ENCODE measurements at regions not wholly inside any gene's neighbourhood (a gene's known extent, or its start where the extent isn't known, plus 50 kb on each side); places are given as distances from the start of the nearest gene placed in this dataset.
A peak's percentile ranks its signal among the peaks of the same experiment; 100 is the strongest.
"Not testable (repeated sequence)": the region's sequence is repeated elsewhere in the genome, so short reads cannot be mapped to it uniquely, and the experiment has no call there.

DNA sequence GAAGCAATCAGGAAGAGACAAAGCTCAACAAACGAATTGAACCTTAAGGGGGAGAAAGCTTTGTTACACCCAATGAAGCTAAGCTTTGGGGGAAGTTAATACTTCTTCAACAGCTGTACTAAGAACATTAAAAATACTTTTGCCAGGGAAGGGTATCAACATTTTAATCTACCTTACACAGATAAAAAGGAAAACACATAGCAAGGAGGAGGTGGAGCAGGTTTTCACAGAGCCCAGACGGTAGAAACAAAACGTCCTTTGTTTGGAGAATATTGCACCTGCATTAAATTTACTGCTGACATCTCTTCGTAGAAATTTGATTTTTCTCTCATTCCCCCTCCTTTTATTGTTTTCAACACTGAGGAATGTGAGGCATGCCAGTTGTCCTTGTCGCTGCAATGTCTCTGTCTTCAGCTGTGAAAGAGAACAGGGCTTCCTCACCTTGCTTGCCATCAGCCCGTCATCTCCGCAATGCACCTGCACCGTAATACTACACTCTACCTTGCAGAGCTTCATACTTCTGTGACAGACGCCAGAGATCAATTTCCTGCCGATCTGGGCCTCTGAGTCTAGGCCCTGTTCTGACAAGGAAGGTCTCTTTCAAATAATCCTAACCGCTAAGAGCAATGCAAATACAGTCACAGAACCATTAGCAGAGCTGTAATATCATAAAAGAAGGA lies 270.8 kb downstream of the SPRY2 start:
- DNase-seq: no peak

DNA sequence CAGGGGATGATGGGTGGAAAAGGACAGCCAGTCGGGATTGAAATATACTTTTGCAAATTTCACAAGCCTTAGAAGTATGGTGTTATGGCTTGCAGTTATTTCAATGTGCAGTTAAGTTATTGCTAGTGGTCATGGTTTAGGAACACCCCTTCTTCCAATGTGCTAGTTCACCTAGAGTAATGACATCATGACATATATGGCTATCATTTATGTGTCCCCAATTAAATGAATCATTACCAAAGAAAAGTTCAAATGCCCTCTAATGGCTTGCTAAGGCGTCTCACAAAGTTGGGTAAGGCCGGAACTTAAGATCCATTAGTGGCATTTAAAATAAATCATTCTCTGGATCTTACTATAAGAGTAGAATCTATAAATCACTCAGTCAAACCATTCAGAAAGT lies 271.6 kb downstream of the SPRY2 start:
- no peak for DNase-seq

DNA sequence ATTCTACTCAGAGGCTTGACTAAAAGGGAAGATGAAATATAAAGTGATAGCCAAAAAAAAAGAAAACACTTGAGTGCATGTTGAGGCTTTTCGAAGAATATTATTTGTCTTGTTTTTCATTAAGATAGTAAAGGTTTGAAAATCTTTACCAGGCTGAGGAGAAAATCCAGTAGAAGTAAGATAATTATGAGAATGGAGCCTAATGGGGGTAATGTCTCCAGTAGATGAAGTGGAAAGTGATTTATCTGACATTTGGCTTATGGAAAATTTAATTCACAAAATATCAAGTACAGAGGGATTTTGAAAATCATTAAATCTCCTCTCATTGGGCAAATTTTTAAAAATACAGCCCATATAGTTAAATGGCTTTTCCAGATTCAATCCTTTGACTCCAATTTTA lies 274.9 kb downstream of the SPRY2 start:
- DNase-seq: no peak

DNA sequence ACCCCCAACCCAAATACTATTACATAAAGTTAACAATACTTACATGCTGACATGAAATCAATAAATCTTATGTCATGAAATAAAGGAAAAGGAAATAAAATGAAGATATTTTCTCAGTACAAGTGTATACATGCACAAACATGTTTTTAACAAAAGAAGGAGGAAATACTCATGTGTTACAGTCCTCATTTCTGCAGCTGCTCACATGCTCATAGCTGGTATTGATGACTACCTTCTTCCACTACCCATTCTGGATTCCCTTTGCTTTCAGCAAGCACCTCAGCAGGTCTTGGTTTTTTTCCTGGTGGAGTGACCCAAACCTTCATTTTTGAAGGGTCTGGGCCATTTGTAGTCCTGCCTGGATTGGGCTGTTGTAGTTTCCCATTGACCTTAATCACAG lies 278.5 kb downstream of the SPRY2 start:
- DNase-seq: not testable (repeated sequence)

GRCh38 chr13:80059789-80060188 lies 281.1 kb downstream of the SPRY2 start:
- DNase-seq: no peak

- DNase-seq: no peak
Measured at GRCh38 chr13:80058626-80059025, 282.3 kb downstream of the SPRY2 start.

- DNase-seq: no peak
Measured at GRCh38 chr13:80055847-80056246, 285.1 kb downstream of the SPRY2 start.

- DNase-seq: no peak
Measured at GRCh38 chr13:80054806-80055205, 286.1 kb downstream of the SPRY2 start.

GRCh38 chr13:80052286-80052685 lies 288.6 kb downstream of the SPRY2 start:
- no peak for DNase-seq

DNA sequence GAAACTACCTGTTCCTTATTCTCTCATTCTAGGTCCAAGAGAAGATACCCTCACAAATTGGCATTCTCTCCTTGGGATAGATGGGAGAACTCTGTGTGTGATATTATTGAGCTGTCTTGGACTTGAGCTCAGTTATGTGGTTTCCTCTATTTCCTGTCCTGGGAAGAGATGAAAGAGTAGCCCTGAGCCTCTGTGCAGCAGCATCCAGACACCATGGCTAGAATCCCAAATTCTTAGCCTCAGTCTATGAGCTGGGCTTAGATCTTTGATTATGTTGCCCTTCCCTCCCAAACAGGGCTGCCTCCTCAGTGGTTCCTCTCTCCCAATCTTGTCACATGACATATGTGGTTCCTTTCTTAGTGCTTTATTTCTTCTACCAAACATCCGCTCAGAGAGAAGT lies 290.7 kb downstream of the SPRY2 start:
- no peak for DNase-seq

DNA sequence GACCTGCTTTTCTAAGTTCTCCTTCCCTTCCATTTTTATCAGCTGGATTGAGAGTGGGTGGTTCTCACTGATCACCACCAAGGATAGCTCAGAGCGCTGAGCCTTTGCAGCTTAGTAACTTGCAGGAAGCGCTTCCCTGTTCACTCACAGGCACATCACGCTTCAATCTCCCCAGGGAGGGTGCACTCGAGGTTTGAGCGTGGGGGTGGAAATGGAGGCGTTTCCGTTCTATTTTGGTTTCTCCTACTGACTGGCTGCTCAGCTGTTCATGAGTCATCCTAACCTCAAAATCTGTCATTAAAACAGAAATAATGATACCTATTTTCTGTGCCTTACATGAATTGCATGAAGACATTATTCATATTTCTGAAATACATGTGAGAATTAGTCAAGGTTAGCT lies 292.1 kb downstream of the SPRY2 start:
- peak; percentile 42 for DNase-seq

- DNase-seq: no peak
Measured at GRCh38 chr13:80048030-80048429, 292.9 kb downstream of the SPRY2 start.

- no peak for DNase-seq
Measured at GRCh38 chr13:80047406-80047805, 293.5 kb downstream of the SPRY2 start.

DNA sequence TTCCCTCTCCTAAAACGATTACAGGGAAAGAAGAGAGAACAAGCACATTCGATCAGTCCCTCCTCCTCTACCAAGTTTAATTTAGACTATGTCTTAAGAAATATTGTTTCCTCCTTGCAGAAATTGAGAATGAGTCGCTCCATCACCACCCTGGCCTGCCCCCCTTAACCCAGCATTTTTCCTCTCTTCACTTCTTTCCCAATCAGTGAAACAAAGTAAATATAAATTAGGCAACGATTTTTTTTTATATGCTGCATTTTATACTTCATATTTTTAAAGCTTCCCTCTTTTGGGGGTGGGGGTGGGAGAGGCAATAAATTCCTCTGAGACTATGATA lies 300.0 kb downstream of the SPRY2 start:
- DNase-seq: no peak

DNA sequence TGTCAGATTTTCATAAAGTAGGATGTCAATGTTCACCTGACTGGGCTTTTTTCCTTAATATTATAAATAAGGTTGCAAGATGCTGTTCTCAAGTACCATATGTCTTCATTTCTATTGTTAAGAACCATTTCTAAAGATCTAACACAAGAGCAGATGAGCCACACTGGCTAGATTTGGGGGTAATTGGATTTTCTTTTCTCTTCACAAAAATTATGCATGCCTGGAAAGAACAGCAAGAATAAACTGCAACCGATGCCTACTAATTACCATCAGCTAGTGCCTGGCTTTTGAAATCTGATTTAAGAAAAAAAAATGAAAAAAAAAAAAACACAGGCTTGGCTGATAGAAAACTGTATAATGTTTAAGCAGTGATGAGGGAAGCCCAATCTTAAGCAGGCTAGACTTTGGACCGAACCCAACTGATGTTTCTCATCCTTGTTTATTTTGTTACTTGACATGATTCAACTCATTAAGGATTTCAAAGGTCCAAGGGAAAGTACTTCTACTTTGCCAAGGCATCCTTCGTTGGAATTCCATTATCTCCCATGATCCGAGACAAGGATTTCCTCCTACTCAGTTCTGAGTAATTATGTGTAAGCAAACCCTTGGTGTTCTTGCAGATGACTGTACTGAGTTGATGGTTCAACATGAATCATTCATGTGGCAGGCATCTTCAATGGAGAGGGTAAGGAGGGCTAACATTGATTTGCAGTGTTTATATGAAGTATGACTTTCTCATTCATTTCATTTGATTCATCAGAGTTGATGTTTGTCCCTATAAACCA lies 300.5 kb downstream of the SPRY2 start:
- DNase-seq: no peak

DNA sequence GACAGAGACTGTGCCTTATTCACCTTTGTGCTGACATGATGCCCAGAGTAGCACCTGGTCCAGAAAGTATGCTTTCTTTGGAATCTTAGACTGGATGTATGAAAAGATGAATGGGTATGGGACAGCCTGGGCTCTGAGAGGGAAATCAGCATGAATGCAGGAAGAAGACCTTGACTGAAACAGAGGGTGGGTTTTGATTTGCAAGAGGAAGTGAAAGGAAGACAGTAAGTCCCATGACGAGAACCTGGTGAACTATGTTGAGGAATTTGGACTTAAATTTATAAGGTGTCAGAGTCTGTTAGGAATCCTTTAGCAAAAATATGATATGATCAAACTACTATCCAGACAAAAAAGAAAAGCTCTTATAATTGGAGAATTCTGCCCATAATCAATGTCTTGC lies 301.9 kb downstream of the SPRY2 start:
- DNase-seq: no peak

- no peak for DNase-seq
Measured at GRCh38 chr13:80038371-80038770, 302.6 kb downstream of the SPRY2 start.

- DNase-seq: no peak
Measured at GRCh38 chr13:80037505-80037888, 303.4 kb downstream of the SPRY2 start.

- DNase-seq: peak; percentile 58
Measured at GRCh38 chr13:80036845-80037504, 304.0 kb downstream of the SPRY2 start.

- DNase-seq: no peak
Measured at GRCh38 chr13:80035096-80035495, 305.8 kb downstream of the SPRY2 start.

- no peak for DNase-seq
Measured at GRCh38 chr13:80033951-80034350, 307.0 kb downstream of the SPRY2 start.

DNA sequence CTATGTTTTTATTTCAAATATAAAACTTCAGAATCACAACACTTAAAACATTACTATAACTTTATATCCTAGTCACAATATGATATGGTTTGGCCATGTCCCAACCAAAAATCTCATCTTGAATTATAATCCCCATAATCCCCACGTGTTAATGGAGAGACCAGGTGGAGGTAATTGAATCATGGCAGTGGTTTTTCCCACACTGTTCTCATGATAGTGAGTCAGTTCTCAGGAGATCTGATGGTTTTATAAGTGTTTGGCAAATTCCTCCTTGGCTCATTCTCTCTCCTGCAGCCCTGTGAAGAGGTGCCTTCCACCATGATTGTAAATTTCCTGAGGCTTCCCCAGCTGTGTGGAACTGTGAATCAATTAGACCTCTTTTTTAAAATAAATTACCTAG lies 307.6 kb downstream of the SPRY2 start:
- DNase-seq: no peak

DNA sequence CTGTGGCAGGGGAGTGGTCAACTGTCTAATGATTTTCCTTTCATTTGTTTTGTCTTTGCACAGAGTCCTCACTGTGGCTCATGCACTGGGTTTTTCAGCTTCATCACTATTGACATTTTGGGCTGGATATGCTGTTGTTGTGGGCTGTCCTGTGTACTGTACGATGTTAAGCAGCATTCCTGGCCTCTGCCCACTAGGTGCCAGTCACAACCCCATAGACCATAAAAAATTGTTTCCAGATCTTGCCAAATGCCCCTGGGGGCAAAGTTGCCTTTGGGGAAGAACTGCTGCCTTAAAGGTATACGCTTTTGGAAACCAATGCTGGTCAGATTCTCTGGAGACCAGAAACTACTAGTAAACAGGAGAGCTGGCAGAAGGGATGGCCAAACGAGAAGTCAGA lies 310.4 kb downstream of the SPRY2 start:
- DNase-seq: no peak

DNA sequence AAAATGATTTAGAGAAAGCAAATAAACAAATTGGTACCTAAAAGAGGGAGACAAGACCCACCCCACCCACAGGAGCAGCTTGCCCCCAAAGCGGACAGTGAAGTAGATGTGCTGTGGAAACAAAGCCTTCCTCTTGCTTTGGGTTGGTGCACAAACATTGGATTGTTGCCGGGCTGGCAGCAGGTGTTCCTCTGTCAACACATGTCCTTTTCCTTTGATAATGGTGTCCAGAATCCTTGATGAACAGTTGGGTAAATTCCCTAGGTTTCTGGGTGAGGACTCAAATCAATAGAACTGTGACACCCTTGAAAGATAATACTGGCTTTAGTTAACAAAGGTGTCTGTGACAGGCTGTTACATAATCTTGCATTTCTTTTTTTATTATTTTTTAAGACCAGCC lies 311.8 kb downstream of the SPRY2 start:
- no peak for DNase-seq
